GM13977 (cell line): ENCODE measurements at regions not wholly inside any gene's neighbourhood (a gene's known extent, or its start where the extent isn't known, plus 50 kb on each side); places are given as distances from the start of the nearest gene placed in this dataset.

ENCODE experiments used
- DNase-seq: peaks from one replicate; pipeline ENCODE4 v3.0.0; 2012; ENCODE audit warnings: low spot score
- CTCF ChIP-seq: IDR thresholded peaks from 2 replicates; pipeline ENCODE4 v1.5.1; 2012; ENCODE audit warnings: mild to moderate bottlenecking, control low read depth; ENCODE audit not compliant: insufficient read depth; ENCODE audit errors: extremely low read depth, missing control alignments
- in situ Hi-C: fragments of 300-500 bp; cut with MboI; formaldehyde crosslinking; loops from one replicate; pipeline ENCODE4 v1.12.0; 2022; ENCODE audit warnings: low sequenced_read_pairs, low pct_unique_long_range_greater_than_20kb, mixed read lengths, inconsistent platforms; ENCODE audit not compliant: unreplicated experiment

- DNase-seq: no peak
- TF ChIP-seq CTCF: no peak
- in situ Hi-C loops: no loop called here
Observed at GRCh38 chr3:117102426-117102825, 392.8 kb downstream of the TUSC7 start.

- in situ Hi-C loops: no loop called here
- DNase-seq: no peak
- TF ChIP-seq CTCF: no peak
Observed at GRCh38 chr3:117103675-117104074, 394.1 kb downstream of the TUSC7 start.

- in situ Hi-C loops: no loop called here
- DNase-seq: no peak
- TF ChIP-seq CTCF: no peak
Observed at GRCh38 chr3:117104381-117104780, 394.8 kb downstream of the TUSC7 start.

- DNase-seq: no peak
- in situ Hi-C loops: no loop called here
- no peak for TF ChIP-seq CTCF
Observed at GRCh38 chr3:117104792-117105191, 395.2 kb downstream of the TUSC7 start.

GRCh38 chr3:117105686-117106085 lies 396.1 kb downstream of the TUSC7 start:
- DNase-seq: no peak
- in situ Hi-C loops: no loop called here
- no peak for TF ChIP-seq CTCF

GRCh38 chr3:117106396-117106795 lies 396.8 kb downstream of the TUSC7 start:
- TF ChIP-seq CTCF: no peak

GRCh38 chr3:117107946-117108345 lies 398.4 kb downstream of the TUSC7 start:
- in situ Hi-C loops: no loop called here
- TF ChIP-seq CTCF: no peak
- no peak for DNase-seq

More at GRCh38 chr3:117106396-117106795, 396.8 kb downstream of the TUSC7 start:
- in situ Hi-C loops: no loop called here
- no peak for DNase-seq
